Left hindlimb (tissue), 1 donor: ENCODE measurements at regions not wholly inside any gene's neighbourhood (a gene's known extent, or its start where the extent isn't known, plus 50 kb on each side); places are given as distances from the start of the nearest gene placed in this dataset.

Experiments used
- DNase-seq: peaks from one replicate; pipeline ENCODE4 v3.0.0-alpha.2; 2018

GRCh38 chr11:119790476-119790875, 61.5 kb upstream of the NECTIN1 start:
- DNase-seq, result peak; percentile 2

DNA sequence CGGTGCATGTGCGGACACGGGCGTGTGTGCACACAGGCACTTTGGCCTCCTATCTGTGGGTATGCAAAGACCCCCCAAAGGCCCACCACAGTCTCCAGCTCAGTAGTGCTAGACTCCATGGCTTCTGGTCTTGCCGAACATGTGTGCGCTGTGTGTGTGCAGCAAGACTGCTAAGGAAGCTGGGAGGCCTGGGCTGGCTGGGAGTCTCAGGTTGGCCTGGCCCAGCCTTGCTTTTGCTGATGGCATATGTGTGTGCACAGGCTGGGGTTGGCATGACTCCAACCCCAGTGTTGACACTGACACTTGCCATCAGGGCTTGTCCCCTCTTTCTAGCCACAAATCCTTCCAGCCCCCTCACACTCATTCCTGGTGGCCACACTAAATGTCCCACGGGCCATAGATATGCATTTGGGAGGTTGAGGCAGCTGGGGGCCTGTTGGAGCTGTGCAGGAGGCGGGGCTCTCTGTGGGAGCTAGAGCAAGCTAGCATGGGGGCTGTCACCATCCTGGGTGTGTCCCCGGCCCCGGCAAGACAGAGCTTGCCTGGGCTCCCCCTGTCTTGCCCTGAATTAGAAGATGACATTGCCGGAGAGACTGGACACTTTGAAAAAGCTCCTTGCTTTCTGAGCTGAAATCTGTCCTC, 60.9 kb upstream of the NECTIN1 start:
- peak; percentile 14 for DNase-seq

DNA sequence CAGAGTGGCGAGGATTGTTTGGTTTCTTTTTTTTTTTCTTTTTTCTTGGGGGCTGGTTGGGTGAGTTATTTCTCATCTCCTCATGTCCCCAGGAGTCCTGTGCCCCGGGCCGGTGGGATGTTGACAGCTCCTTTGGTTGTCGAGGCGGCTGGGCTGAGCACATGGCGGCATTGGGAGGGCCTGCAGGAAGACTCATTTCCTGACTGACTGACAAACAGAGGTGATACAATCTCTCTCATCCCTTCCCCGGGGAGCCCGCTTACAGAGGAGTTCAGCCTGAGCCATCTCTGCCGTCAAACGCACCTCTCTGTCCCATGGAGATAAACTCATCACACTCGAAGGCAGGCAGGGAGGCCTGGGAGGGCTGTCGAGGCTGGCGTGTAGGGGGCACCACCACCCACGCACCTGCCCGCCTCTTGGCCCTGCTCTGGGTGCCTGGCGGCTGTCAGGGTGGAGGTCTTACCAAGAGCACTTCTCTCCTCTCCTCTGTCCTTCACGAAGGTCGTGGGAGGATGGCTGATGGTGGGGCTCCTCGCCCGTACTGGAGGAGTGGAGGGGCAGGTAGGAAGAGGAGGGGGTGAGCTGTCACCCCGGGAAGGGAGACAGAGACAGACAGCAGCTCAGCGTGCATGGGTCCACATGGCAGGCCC, 60.0 kb upstream of the NECTIN1 start:
- DNase-seq, result peak; percentile 13

DNA sequence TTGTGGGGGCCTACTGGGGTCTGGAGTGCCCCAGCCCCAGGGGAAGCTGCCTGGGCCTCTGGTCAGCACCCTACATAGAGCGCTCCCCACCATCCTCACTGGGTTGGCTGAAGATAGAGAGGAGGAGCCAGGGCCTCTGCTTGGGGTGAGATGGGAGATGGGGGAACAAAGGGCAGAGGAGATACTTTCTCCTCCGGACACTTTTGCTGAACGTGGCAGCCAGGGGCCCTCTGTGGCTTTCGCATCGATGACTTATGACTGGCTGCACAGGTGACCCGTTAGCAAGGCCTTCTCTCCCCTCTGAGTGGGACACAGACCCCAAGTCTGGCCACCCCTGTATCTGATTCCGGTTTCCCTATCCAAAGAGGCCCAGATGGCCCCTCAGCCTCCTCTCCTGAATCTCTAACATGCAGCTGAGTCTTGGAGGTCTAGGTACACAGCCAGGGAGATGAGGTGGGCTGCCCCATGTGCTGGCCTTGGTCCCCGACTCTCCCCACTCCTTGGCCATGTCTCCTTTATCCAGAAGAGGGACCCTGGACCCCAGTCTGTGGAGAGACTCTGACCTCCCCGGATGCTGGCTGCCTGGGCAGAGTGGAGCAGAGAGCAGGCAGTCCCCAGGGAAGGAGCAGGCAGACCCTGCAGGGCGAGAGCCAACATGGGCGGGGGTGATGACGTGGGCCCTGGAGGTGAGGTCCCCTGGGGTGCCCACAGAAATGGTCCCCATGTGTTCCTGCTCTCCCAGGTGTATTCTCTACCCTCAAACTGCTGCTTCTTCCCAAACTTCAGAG, 59.3 kb upstream of the NECTIN1 start:
- peak; percentile 18 for DNase-seq

DNA sequence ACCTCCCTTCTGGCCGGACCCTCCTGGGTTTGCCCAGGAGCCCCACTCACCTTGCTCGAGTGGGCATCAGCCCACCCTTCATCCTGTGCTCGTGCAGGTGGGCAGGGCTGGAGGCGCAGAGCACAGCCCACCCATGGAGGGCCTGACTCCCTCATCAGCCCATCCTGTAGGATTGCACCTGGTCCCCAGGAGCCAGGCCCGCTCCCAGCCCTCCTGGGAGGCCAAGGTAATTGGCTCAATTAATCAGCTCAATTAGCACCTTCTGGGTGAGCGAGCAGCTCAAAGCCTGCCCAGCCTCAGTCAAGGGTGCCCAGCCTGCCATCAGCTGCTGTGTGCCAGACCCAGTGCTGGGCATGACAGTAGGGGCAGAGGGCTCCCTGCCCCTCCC, 58.1 kb upstream of the NECTIN1 start:
- DNase-seq, result peak; percentile 6

- no peak for DNase-seq
These were observed 57.6 kb upstream of the NECTIN1 start for GRCh38 chr11:119786431-119787073.

DNA sequence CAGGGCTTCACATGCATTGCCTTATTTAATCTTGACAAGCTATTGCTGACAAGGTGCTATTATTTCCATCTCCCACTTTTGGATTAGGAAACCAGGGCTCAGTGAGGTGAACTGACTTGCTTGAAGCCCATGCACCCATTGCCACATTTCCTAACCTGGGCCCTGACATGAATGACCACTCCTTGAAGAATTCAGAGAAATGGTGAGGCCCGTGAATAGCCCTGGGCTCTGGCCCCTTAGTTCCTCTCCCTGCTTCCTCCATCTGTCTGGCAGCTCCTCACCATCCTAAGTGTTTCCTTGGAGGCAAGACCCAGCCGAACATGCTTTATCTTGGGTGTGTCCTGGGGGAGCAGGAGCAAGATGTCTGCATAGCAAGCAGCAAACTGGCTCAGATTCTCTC, 56.1 kb upstream of the NECTIN1 start:
- no peak for DNase-seq

GRCh38 chr11:119784421-119784820, 55.4 kb upstream of the NECTIN1 start:
- no peak for DNase-seq

DNA sequence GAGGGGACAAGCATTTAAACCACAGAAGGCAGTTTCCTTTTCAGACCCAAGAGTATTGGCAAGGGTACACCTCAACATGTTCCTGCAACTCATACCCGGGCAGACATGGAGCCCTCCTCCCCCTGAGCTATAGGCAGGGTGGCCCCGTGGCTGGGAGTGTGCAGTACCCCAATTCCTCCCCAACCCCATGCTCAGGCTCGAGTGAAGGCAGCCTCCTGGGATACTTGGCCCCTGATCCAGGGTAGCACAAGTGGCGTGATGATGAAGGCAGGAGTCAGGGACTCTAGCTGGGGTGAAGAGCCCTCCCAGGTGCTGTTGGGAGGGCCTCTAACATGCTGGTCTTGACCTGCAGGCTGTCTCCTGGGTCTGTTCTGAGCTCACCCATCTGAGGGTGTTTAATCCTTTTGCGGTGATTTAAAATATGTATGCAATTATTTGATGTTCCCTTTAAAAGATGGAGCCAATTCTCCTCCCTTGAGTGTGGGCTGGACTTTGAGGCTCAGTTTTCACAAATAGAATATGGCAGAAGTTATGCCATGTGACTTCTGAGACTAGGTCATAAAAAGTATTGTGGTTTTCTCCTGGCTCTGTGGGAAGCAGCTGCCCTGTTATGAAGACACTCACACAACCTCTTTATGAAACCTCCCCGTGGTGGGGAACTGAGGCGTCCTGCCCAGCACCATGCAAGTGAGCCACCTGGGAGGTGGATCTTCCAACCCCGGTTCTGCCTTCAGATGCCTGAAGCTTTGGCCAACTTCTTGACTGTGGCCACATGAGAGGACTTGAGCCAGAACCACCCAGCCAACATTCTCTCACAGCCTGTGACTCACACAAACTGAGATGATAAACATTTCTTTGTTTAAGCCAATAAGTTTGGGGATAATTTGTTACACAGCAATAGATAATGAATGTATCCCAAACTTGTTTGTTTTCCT, 54.7 kb upstream of the NECTIN1 start:
- peak; percentile 8 for DNase-seq

DNA sequence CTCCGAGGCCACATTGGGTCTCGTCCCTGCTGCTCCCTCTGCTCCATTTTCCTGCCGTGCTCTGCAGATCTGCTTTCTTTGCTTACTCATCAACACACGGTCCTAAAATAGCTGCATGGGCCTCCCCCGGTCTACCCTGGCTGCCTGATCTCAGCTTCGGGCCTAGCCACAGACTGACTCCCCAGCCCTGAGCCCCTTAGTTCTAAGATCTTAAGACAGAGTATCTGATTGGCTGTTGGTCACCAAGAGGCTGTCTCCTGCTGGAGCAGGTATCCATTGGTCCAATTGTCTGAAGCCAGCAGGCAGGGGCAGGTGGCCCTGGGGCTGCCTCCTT, 53.7 kb upstream of the NECTIN1 start:
- peak; percentile 32 for DNase-seq

DNA sequence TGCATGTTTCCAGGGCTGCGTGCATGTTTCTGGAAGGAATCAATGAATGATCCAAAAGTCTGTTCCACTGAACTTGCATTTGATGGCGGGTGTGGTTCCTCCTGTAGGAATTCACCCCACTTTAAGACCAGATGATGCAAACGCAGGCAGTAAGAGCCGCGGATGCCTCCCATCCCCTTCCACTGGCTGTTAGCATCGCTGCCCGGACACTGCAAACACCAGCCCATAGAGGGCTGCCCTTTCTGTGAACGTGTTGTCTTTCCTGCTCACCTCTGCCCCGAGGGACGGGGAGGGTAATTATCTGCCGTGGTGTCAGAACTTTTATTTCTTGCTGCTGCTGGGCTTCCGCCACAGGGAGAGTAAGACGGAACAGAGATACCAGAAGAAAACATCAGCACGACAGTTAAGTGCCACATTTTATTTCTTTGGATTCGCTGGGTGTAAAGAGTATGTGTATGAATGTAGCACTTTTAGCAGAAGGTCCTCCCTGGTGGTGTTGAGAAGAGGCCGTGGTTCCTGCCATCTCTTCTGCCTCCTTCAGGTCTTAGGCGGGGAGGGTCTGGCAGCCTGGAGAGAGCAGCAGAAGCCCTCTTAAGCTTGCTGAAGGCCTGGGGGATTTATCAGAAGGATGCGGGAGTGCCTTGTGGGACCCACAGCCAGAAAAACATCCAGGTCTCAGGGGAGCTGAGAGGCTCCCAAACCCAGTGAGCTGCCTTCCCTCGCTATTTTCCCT, 53.2 kb upstream of the NECTIN1 start:
- DNase-seq, result peak; percentile 10

GRCh38 chr11:119780222-119780953, 51.4 kb upstream of the NECTIN1 start:
- peak; percentile 35 for DNase-seq

DNA sequence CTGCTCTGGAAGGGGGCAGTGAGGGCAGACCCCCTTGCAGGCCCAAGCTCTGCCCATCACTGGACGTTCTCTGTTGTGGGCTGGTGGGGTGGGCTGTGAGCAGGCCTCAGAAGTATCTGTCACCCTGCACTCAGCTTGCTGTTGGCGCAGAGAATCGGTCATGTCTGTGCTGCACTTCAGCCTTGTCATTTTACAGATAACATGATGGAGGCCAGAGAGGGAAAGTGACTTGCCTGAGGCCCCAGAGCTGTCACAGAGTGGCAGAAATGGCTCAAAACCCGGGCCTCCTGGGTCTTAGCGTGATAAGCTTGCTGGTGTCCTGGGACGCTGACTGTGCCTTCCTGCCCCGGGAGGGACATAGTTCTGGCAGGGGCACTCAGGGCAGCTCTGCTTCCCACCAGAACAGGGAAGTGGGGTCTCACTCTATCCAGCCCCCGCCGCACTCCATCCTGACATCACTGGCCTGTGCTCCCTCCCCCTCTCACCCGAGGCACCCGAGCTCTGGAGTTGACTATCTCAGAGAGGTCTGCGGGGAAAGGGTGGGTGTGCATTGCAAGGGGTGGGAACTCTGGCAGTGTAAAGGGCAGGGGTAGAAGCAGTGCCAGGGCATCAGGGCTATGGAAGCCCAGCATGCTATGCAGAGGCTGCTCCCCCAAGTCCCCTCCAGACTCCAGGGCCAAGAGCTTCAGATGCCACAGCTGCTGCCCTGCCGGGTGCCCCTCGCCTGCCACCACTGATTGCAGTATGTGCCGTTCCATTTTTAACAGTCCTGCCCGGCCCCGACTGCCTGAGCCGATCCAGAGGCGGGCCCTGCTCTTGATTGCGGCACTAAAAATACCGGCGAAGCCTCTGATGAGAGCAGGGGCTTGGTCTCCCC, 50.4 kb upstream of the NECTIN1 start:
- DNase-seq, result peak; percentile 28
